Gastrocnemius medialis (tissue), 4 donors: ENCODE measurements at regions not wholly inside any gene's neighbourhood (a gene's known extent, or its start where the extent isn't known, plus 50 kb on each side); places are given as distances from the start of the nearest gene placed in this dataset.

Experiments
- CTCF ChIP-seq, 5 experiments: fragments of 450-650 bp in 3 of 5; fragments of 200-600 bp in 2 of 5; sonication (generic) in 2 of 5; IDR thresholded peaks in 4 of 5; conservative IDR thresholded peaks in 1 of 5; 1 replicate in 4 of 5; 2 replicates in 1 of 5; pipeline ENCODE4 v1.5.1; 2016 to 2019; ENCODE audit warnings: antibody characterized with exemption in 5 of 5, mild to moderate bottlenecking in 3 of 5, moderate library complexity in 3 of 5
- POLR2A ChIP-seq, 2 donors: fragments of 450-650 bp; IDR thresholded peaks; one replicate each; pipeline ENCODE4 v1.6.1; 2017; ENCODE audit warnings: antibody characterized with exemption in 2 of 2, mild to moderate bottlenecking in 2 of 2, moderate library complexity in 2 of 2

GRCh38 chr21:15289896-15290841 lies 225.4 kb upstream of the NRIP1 start:
- no peak for TF ChIP-seq POLR2A (IDR thresholded peaks at IDR 0.05)
- TF ChIP-seq CTCF (IDR thresholded peaks at IDR 0.05 in 4 of 5, conservative IDR thresholded peaks at IDR 0.05 in 1 of 5): no peak
